Glomerular visceral epithelial cell (primary cell): ENCODE measurements at regions not wholly inside any gene's neighbourhood (a gene's known extent, or its start where the extent isn't known, plus 50 kb on each side); places are given as distances from the start of the nearest gene placed in this dataset.

Source experiments
- DNase-seq: peaks from one replicate; pipeline ENCODE4 v3.0.0-alpha.2; 2016; ENCODE audit errors: extremely low spot score

- DNase-seq = no peak
Measured at GRCh38 chr5:38029397-38030065, 189.7 kb upstream of the GDNF start.

DNA sequence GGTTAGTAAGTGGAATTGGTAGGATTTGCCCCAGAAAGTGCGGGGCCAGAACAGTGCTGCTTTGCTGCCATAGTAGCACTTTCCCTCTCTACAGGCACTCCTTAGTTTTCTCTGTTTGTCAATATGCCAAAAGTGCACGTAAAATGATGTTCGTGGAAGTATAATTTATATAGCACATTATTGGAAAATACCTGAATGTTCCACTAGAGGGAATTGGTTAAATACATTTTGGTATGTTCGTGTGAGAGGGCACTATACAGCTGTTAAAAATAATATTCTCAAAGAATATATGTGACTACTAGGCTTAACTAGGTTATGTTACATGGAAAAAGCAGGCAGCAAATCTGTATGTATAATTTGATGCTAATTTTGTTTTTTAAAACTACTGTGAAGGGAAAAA lies 184.0 kb upstream of the GDNF start:
- no peak for DNase-seq

- no peak for DNase-seq
Measured at GRCh38 chr5:38023371-38023770, 183.5 kb upstream of the GDNF start.

DNA sequence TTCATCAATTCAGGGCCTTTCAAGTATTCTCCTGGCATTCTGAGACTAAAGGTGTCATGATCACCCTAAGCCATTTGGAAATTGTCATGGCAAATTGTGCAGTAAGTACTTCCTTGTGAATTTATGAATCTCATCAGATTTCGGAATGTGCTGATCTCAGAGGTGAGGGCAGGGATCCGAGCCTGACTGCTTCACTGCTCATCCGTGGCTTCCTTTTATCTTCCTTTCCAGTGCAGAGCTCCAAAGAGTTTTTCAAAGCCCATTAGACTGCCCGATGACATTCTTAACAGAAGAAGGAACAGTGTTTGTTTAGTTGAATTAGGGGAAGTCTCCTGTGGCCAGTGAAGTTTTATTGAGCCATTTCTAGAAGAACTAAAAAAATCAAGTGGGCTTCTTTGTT lies 182.8 kb upstream of the GDNF start:
- peak; percentile 74 for DNase-seq

- no peak for DNase-seq
Measured at GRCh38 chr5:38018016-38018415, 178.2 kb upstream of the GDNF start.

DNA sequence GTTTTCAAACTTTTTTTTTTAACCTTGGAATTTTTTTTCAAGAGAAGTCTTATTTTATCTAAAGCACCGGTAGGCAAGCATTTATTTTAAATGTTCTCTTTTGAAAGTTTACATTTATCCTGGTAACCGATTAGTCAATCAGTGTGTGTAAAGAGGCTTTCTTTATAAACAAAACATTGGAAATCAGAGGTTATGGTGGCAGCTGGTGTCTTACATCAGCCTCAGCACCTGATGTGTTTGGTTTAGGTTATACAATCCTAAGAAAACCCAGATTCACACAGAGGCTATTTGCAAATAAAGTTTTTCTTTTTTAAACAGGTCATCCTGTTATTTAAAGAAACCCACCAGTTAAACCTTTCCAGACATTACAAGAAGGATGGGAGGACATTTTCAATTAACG lies 173.3 kb upstream of the GDNF start:
- DNase-seq = no peak

- DNase-seq = no peak
Measured at GRCh38 chr5:38011668-38012188, 171.9 kb upstream of the GDNF start.

DNA sequence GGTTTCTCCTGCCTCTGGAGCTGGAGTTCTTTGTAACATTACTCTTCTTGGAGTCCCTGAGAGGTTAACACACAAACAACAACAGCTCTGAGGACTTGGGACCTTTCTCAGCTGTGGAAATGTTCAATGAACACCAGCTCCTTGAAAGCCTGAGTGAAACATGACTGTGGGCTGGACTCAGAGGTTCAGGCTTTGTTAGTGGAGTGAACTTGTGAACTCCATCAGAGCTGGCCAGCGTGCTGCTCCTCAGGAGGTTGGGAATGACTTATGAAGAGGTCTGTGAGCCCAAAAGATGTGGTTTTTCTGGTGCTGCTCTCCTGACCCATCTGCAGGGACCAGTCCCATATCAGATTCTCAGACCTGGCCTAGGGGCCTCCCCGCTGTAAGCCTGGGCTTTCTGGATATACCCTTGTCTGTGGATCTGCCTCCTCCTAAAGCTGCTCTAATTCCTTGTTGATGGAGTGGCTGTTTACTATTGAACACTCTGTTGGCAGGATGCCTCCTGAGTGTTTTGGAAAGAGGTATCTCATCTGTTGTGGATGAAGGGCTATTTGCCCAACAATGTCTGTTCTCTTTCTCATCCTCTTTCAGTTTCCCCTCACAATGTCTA lies 170.0 kb upstream of the GDNF start:
- DNase-seq = no peak

DNA sequence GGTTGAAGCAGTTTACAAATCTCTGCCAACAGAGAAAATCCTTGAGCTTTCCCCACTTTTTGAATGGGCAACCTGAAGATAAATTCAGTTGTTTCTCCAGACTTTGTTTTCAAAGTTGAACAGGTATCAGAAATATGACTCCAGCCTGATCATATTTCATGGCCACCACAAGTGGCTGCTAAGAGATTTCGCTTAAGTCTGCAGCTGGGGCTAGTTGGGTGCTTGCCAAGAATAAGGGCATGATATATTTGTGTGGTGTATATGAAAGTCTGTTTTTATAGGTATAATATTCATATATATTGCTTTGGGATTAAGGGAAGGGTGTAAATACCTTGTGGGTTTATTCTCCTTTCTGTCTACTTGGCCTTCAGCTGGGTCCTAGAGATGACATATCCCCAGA lies 168.4 kb upstream of the GDNF start:
- DNase-seq = no peak

DNA sequence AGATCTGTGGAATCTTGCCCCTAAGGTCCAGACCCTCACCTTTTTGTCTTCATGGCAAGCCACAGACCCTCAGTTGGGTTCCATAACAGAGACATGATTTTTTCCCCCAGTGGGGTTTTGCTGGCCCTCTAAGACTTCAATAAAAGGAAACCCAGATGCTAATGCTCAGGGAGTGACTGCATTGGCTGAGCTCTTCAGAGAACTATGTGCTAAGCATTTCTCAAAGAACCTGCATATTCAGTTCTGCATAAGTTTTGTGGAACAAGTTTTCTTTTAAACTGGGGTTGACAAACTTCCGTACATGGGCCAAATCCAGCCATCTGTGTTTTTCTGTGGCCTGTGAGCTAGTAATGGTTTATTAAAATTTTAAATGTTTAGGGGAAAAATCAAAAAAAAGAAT lies 159.8 kb upstream of the GDNF start:
- DNase-seq = no peak

GRCh38 chr5:37996918-37997317 lies 157.1 kb upstream of the GDNF start:
- no peak for DNase-seq

GRCh38 chr5:37994729-37995128 lies 154.9 kb upstream of the GDNF start:
- DNase-seq = no peak

DNA sequence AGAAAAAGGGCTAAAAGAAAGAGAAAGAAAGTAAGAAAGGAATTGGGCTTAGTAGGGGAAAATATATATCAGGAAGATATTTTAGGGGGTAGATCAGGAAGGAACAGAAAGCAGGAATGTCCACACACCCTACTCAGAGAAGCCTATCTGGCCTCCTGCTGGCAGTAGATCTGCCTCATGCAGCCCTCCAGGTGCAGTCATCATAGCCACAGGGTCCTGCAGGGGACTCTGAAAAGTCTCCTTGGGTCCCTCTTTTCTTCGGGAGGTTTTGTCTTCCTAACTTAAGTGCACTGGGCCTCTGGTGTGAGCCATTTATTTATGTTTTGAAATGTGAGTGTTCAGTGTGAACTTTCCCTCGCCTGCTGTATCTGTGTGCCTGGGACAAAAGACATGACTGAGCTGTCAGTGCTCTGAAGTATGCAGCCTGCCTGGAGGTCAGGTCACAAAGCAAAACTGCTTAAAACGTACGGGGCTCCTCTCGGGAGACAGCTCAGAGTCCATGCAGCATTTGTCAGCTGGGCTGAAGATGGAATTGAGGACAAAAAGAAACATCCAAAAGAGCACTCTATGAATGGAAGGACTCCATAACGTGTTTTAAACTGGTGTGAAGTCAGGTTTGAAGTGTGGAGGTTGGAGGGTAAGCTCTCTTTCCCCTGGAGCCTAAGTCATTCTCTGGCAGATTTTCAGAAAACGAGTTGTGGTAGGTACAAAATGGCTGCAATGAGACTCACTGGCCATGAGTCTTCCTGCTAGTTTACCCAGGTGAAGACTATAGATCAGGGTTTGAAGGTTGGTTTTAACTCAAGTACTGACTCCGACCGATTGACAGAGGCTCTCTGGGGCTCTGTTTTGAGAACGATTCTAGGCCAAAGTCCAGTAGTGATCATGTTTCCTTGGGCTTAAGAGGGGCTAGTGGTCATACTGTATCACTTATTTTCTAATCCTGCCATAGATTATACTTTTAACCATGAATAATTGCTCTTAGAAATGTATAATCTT lies 151.8 kb upstream of the GDNF start:
- no peak for DNase-seq

GRCh38 chr5:37989884-37990283 lies 150.0 kb upstream of the GDNF start:
- DNase-seq = no peak

DNA sequence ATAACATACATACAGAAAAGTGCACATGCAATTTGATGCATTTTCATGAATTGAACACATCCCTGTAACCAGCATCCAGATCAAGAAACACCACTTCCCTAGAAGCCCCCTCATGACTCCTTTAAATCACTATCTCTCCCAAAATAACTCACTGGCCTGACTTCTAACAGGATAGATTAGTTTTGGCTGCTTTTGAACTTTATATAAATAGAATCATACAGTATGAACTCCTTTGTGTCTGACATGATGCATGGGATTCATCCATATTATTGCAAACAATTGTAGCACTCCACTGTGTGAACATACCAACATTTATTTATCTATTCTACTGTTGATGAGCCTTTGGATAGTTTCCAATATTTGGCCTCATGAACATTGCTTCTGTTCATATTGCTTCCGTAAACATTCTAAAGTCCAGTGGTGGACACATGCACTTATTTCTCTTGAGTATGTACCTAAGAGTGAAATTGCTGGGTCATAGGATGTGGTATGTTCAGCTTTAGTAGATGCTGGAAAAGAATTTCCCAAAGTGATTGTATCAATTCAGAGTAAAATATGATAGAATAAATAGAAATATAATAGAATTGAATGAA lies 148.7 kb upstream of the GDNF start:
- DNase-seq = no peak

DNA sequence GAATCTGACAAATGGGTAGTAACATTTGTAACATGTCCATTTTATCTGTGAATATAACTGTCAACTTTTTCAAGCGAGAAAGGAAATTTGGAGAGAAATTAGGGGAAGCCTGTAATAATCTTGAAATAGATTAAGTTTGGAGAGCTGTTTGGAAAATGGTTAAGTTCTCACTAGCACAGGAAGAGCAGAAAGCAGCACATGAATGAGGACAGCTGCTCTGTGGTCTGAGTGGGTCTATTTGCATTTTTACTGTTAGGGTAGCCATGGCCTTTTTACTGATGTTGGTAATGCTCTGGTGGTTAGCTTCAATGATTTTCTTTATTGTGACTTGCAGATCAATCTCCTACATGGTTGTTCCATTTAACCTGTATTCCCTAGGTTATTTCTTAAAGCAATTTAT lies 144.5 kb upstream of the GDNF start:
- DNase-seq = no peak

DNA sequence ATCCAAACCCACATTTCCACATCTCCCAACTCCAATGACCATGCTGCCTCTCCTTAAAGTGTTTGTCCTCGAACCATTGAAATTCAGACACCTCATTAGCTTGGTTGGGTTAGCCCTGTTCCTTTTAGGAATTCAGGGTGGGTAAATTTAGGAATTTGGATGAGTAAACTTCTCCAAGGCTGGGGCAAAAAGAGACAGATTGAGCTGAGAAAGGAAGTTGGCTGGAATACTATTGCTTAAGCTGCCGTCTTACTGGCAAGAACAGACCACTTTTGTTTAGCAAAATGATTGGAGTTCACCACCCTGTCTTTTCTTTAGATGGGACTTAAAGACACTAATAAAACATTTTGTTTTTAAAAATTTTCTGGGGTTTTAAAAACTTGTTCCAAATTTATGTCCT lies 143.6 kb upstream of the GDNF start:
- DNase-seq = no peak

- no peak for DNase-seq
Measured at GRCh38 chr5:37979559-37979958, 139.7 kb upstream of the GDNF start.

- DNase-seq = no peak
Measured at GRCh38 chr5:37975531-37975930, 135.7 kb upstream of the GDNF start.

GRCh38 chr5:37971483-37972024 lies 131.7 kb upstream of the GDNF start:
- no peak for DNase-seq

GRCh38 chr5:37966871-37967270 lies 127.0 kb upstream of the GDNF start:
- no peak for DNase-seq

DNA sequence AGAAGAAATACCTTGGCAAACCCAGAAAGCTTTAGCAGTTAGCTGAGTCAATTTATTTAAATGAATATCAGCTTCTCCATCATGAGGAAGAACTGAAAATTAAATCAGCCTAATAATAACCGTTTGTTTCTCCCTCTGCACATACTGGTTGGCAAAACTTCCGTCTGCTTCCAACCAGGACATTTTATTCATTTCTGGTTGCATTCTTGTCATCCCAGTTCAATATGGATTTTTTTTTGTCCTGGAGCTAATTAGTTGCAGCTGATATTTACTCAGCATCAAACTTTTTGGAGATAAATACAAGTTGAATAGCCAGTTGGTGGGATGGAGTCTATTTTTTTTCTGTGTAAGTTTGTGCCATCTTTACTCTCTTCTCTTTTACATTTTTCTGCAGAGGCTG lies 126.5 kb upstream of the GDNF start:
- DNase-seq = no peak
